Liver (tissue), 3 donors: ENCODE measurements at regions not wholly inside any gene's neighbourhood (a gene's known extent, or its start where the extent isn't known, plus 50 kb on each side); places are given as distances from the start of the nearest gene placed in this dataset.

Experiments
- ATF3 ChIP-seq: IDR thresholded peaks from 2 replicates; pipeline ENCODE4 v1.6.1; 2016; ENCODE audit warnings: antibody characterized with exemption
- CTCF ChIP-seq: fragments of 150-350 bp; IDR thresholded peaks from 2 replicates; pipeline ENCODE4 v1.5.1; 2017; ENCODE audit warnings: improper control_type of control experiment, low read depth, low read length; ENCODE audit not compliant: missing input control
- FOXA1 ChIP-seq: IDR thresholded peaks from 2 replicates; pipeline ENCODE4 v1.6.1; 2016; ENCODE audit warnings: antibody characterized with exemption
- RAD21 ChIP-seq, 2 donors: IDR thresholded peaks; 2 replicates each; pipeline ENCODE4 v1.6.1; 2016; ENCODE audit warnings: antibody characterized with exemption in 2 of 2, mild to moderate bottlenecking in 2 of 2
- REST ChIP-seq: IDR thresholded peaks from 2 replicates; pipeline ENCODE4 v1.6.1; 2016; ENCODE audit warnings: antibody characterized with exemption, mild to moderate bottlenecking
- RXRA ChIP-seq, 2 donors: IDR thresholded peaks; 2 replicates each; pipeline ENCODE4 v1.6.1; 2017 to 2018; ENCODE audit warnings: antibody characterized with exemption in 2 of 2, mild to moderate bottlenecking in 1 of 2
- SP1 ChIP-seq: IDR thresholded peaks from 2 replicates; pipeline ENCODE4 v1.6.1; 2018; ENCODE audit warnings: antibody characterized with exemption, mild to moderate bottlenecking
- TAF1 ChIP-seq: conservative IDR thresholded peaks from 2 replicates; pipeline ENCODE4 v1.6.1; 2016; ENCODE audit warnings: antibody characterized with exemption, mild to moderate bottlenecking
- YY1 ChIP-seq: IDR thresholded peaks from 2 replicates; pipeline ENCODE4 v1.6.1; 2016; ENCODE audit warnings: antibody characterized with exemption, mild to moderate bottlenecking
- ZBTB33 ChIP-seq: IDR thresholded peaks from 2 replicates; pipeline ENCODE4 v1.6.1; 2016; ENCODE audit warnings: antibody characterized with exemption
- donor health status: healthy.
- donor health status: healthy.

- TF ChIP-seq CTCF (no peak), TAF1 (no peak), SP1 (no peak), ATF3 (no peak), RXRA (IDR thresholded peaks at IDR 0.05) (no peak), FOXA1 (no peak), REST (no peak), YY1 (no peak), ZBTB33 (no peak), RAD21 (IDR thresholded peaks at IDR 0.05) (no peak)
Measured at GRCh38 chr17:69928611-69929010, 146.4 kb upstream of the KCNJ16 start.
